Activated T-helper 2 cell treated with anti-CD3 and anti-CD28 coated beads, Interferon-gamma antibody, Interleukin-2, Interleukin-4, amounts not matched to agents 10 μg/mL and 5 μg/mL and 100 μg/mL, durations not matched to agents 14 hours and 24 hours and 36 hours (primary cell): ENCODE measurements at regions not wholly inside any gene's neighbourhood (a gene's known extent, or its start where the extent isn't known, plus 50 kb on each side); places are given as distances from the start of the nearest gene placed in this dataset.
"Not testable (repeated sequence)": the region's sequence is repeated elsewhere in the genome, so short reads cannot be mapped to it uniquely, and the experiment has no call there.

ENCODE experiments used
- DNase-seq: peaks from one replicate; pipeline ENCODE4 v3.0.0; 2021; ENCODE audit warnings: low spot score
- H3K27ac Mint-ChIP-seq: one replicate; pipeline ENCODE4 v1.8.0; 2021; ENCODE audit warnings: mixed read lengths
- H3K27me3 Mint-ChIP-seq: one replicate; pipeline ENCODE4 v1.8.0; 2021; ENCODE audit warnings: low read depth, mixed read lengths
- H3K36me3 Mint-ChIP-seq: one replicate; pipeline ENCODE4 v1.8.0; 2021; ENCODE audit warnings: low read depth, mixed read lengths
- H3K4me1 Mint-ChIP-seq: one replicate; pipeline ENCODE4 v1.8.0; 2021; ENCODE audit warnings: low read depth, mixed read lengths
- H3K4me3 Mint-ChIP-seq: one replicate; pipeline ENCODE4 v1.8.0; 2021; ENCODE audit warnings: low read depth, mild to moderate bottlenecking, moderate library complexity, mixed read lengths
- H3K9me3 Mint-ChIP-seq: one replicate; pipeline ENCODE4 v1.8.0; 2021; ENCODE audit warnings: mixed read lengths
- intact Hi-C: fragments of 100-400 bp; cut with micrococcal nuclease; formaldehyde crosslinking; loops from one replicate; pipeline ENCODE4 v1.15.1; 2023

DNA sequence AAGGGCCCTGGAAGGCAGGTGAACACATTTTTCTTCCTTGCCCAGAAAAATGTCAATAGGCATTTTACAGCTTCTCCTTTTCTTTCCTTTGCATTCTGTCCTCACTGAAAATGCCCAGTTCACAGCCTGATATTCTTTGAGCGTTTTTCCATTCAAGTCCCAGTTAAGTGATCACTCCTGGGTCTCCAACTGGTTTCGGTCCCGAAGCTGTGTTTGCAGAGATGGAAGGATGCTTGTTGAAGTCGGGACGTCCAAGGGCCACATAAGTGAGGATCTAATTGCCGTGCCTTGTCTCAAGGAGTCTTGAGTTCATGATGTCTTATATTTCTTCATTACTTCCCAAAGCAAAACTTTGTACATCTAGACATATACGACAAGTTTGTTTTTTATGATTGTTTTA, 208.7 kb upstream of the PRKCQ start:
- Mint-ChIP-seq H3K27me3 (peaks cover 17% of the 10 kb centered on the region), H3K9me3 (no peaks in the 10 kb centered on the region), H3K36me3 (no peaks in the 10 kb centered on the region), H3K4me3 (no peak overlapping the region), H3K27ac (no peak overlapping the region), H3K4me1 (no peaks in the 10 kb centered on the region)
- intact Hi-C loops, result no loop called here
- DNase-seq, result no peak

DNA sequence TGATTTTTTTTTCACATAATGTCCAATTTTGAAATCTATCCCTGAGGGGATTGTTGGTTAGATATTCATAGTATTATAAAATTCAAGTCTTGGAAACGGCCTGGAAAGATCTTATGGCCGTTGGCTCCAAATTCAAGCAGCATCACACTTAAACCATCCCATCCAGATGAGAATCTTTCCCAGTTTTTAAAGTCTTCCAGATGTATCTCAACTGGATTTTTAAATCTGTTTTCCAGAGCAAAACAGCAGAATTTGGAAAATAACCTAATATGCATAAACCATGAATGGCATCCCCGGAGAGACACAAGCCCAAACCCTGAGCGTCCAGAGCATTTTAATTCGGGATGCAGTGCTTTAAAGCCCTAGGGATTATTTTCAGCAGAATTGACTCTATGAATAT, 208.2 kb upstream of the PRKCQ start:
- H3K9me3 Mint-ChIP-seq, result no peaks in the 10 kb centered on the region
- intact Hi-C loops, result no loop called here
- H3K4me3 Mint-ChIP-seq, result no peak overlapping the region
- peaks cover 18% of the 10 kb centered on the region for H3K27me3 Mint-ChIP-seq
- H3K4me1 Mint-ChIP-seq, result no peaks in the 10 kb centered on the region
- no peak overlapping the region for H3K27ac Mint-ChIP-seq
- DNase-seq, result no peak
- H3K36me3 Mint-ChIP-seq, result no peaks in the 10 kb centered on the region

DNA sequence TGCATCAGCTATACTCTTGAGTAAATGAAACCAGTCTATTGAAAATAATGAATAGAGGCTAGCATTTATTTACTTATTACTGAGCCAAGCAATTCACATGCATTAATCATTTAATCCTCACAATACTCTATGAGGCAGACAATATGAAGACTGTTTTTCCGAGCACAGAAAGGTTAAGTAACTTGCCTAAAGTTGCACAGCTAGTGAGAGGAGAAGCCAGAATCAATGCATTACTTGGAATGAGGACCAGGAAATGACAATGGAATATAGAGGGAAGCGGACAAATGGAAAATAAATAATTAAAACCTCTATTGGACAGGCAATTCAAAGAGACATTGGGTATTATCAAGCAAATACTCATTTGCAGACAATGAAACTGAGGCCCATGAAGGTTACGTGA, 207.6 kb upstream of the PRKCQ start:
- no peaks in the 10 kb centered on the region for H3K36me3 Mint-ChIP-seq
- H3K4me3 Mint-ChIP-seq, result no peak overlapping the region
- H3K27ac Mint-ChIP-seq, result no peak overlapping the region
- no peak for DNase-seq
- no peaks in the 10 kb centered on the region for H3K9me3 Mint-ChIP-seq
- intact Hi-C loops, result no loop called here
- H3K27me3 Mint-ChIP-seq, result peaks cover 21% of the 10 kb centered on the region
- no peaks in the 10 kb centered on the region for H3K4me1 Mint-ChIP-seq

DNA sequence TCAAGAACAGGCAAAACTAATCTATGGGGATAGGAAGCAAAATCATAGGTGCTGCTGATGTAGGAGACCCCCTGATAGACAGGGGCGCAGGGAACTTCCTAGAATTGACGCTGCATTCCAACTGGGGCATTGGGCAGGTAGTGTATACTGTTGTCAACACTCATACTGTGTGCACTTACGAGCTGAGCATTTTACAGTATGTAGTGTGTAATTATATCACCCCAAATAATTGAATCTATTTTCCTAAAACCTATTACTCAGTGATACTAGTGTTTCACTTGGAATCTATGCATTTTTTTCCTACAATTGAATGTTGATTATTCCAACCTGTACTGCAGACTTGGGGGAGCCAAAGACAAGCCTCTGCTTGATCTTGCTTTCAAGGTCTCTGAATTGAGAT, 207.0 kb upstream of the PRKCQ start:
- H3K4me3 Mint-ChIP-seq, result no peak overlapping the region
- intact Hi-C loops, result no loop called here
- H3K9me3 Mint-ChIP-seq, result no peaks in the 10 kb centered on the region
- H3K27me3 Mint-ChIP-seq, result peaks cover 24% of the 10 kb centered on the region
- DNase-seq, result no peak
- no peak overlapping the region for H3K27ac Mint-ChIP-seq
- no peaks in the 10 kb centered on the region for H3K4me1 Mint-ChIP-seq
- H3K36me3 Mint-ChIP-seq, result no peaks in the 10 kb centered on the region

DNA sequence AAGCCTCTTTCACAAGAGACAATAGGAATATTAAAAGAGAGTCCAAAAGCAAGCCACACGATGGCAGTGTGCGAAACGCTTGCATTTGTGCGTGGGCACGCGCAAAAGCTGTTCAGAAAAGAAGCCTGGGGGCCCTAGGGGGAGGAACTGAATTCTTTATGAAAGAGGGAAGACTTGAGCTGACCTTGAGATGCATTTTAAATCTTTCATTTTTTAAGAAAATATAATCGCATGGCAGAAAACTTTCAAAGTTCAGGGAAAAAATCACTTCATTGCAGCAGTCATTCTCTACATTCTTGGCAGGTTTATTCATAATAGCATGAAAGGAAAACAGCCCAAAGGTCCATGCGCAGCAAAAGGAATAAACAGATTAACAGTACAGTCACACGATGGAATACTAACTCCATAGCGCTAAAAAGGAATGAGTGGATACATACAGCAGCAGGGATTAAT, 206.5 kb upstream of the PRKCQ start:
- Mint-ChIP-seq H3K27me3 (peaks cover 26% of the 10 kb centered on the region), H3K27ac (no peak overlapping the region), H3K4me1 (no peaks in the 10 kb centered on the region), H3K9me3 (no peaks in the 10 kb centered on the region), H3K4me3 (no peak overlapping the region), H3K36me3 (no peaks in the 10 kb centered on the region)
- intact Hi-C loops, result no loop called here
- no peak for DNase-seq

DNA sequence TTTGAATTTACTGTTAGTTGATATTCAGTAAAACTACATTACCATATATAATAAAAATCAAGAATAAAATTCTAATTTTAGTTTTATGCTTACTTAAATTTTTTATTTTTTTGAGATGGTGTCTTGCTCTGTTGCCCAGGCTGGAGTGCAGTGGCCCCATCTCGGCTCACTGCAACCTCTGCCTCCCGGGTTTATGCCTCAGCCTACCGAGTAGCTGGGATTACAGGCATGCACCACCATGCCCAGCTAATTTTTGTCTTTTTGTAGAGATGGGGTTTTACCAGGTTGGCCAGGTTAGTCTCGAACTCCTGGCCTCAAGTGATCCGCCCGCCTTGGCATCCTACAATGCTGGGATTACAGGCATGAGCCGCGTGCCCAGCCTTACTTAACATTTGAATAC, 204.4 kb upstream of the PRKCQ start:
- intact Hi-C loops, H3K27ac Mint-ChIP-seq, H3K4me3 Mint-ChIP-seq, H3K4me1 Mint-ChIP-seq, H3K9me3 Mint-ChIP-seq, DNase-seq, H3K36me3 Mint-ChIP-seq: not testable (repeated sequence)
- peaks cover 24% of the 10 kb centered on the region for H3K27me3 Mint-ChIP-seq

DNA sequence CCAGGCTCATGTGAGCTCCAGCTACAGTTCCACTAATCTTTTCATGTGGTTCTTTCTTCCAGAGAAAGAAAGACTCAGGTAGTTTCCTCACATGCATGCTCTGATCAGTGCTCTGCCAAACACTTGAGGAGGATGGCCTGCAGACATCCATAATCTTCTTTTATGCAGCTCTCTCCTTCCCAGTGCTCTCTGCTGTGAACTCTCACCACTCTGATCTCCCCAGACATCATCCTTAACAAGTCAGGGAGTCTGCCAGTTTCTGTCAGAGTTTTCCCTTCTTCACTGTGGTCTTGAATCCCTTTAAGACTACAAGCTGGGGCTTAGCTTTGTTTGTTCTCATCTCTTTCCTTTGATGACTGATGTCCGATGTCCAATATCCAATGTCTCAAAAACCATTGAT, 203.4 kb upstream of the PRKCQ start:
- no peaks in the 10 kb centered on the region for H3K36me3 Mint-ChIP-seq

DNA sequence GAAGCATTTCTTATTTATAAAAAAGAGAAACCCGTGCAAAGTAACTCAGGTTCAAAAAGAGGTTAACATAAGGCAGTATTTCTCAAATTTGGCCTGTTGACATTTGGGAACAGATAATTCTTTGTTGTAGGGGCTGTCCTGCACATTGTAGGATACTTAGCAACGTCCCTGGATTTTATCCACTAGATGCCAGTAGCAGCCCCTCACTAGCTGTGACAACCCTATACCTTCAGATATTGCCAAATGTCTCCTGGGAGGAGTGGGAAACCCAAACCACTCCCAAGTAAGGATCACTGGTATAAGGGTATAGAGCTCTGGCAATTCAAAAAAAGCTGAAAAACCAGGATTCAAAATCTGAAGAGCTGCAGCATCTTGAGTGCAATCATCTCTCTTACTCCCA, 202.3 kb upstream of the PRKCQ start:
- intact Hi-C loops, result no loop called here
- no peaks in the 10 kb centered on the region for H3K4me1 Mint-ChIP-seq
- no peaks in the 10 kb centered on the region for H3K9me3 Mint-ChIP-seq
- no peak overlapping the region for H3K4me3 Mint-ChIP-seq
- H3K27ac Mint-ChIP-seq, result no peak overlapping the region
- peaks cover 22% of the 10 kb centered on the region for H3K27me3 Mint-ChIP-seq
- DNase-seq, result no peak
- H3K36me3 Mint-ChIP-seq, result no peaks in the 10 kb centered on the region

More for the DNA sequence above, 203.4 kb upstream of the PRKCQ start:
- no peak overlapping the region for H3K4me3 Mint-ChIP-seq
- no peaks in the 10 kb centered on the region for H3K4me1 Mint-ChIP-seq
- H3K27me3 Mint-ChIP-seq, result peaks cover 24% of the 10 kb centered on the region
- no peak for DNase-seq
- H3K9me3 Mint-ChIP-seq, result no peaks in the 10 kb centered on the region
- H3K27ac Mint-ChIP-seq, result no peak overlapping the region
- intact Hi-C loops, result no loop called here

DNA sequence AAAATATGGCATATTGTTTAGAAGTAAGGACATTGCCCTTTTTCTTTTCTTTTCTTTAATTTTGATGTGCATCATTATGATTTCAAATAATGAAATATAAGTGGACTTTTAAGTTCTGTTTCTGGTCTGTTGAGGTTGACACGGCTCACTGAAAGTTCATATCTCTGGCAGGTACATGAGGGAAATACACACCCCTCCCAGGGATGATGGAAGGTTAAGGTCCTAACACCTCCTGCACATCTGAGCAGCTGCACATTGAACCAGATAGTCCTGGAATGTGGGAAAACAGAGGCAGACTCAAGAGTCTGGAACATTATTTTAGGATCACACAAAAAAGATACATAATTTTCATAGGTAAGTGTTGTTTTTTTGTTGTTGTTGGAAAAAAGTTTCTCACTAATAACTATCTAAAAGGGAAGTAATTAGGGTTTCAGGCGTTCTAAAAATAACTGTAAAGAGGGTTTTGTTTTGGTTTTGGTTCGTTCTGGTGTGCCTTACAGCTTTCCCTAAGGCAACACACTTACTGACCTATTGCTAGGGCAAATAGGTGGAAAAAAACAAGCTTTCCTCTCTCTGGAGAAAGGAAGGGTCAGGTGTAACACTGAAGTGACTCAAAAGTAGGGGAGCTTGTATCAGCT, 201.2 kb upstream of the PRKCQ start:
- Mint-ChIP-seq H3K4me1 (no peaks in the 10 kb centered on the region), H3K36me3 (no peaks in the 10 kb centered on the region), H3K9me3 (no peaks in the 10 kb centered on the region), H3K27me3 (peaks cover 25% of the 10 kb centered on the region), H3K4me3 (no peak overlapping the region), H3K27ac (no peak overlapping the region)
- DNase-seq, result no peak
- intact Hi-C loops, result no loop called here

DNA sequence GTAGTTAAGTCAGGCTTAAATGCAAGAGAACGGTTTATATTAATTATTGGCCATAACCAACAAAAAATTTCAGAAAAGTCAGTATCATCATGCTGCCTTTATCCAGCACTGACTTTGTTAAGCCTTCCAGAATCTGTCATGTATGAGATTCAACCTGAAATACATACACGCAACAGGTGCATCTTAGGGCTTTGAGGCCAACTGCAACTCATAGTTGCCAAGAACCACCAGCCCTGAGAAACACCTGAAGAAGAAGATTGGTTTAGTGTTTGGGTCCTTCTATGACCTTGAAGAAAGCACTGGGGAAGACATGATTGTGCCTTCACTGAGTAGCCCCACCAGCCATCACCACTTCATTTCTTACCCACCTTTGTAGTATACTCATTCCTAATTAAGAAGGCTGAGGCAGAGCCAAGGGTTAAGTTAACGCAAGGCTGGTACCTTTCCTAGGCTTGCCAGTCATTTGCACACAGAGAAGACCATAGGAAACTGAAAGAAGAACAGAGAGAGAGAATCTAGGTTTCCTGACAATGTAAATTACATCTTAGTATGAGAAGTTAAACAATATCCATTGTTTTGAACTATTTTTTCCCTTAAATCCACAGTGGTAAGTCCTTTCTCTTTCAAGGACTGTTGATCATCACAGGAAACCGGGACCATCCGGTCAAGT, 200.1 kb upstream of the PRKCQ start:
- Mint-ChIP-seq H3K36me3 (no peaks in the 10 kb centered on the region), H3K9me3 (no peaks in the 10 kb centered on the region), H3K4me3 (no peak overlapping the region), H3K4me1 (no peaks in the 10 kb centered on the region), H3K27ac (no peak overlapping the region), H3K27me3 (peaks cover 31% of the 10 kb centered on the region)
- intact Hi-C loops, result no loop called here
- no peak for DNase-seq

DNA sequence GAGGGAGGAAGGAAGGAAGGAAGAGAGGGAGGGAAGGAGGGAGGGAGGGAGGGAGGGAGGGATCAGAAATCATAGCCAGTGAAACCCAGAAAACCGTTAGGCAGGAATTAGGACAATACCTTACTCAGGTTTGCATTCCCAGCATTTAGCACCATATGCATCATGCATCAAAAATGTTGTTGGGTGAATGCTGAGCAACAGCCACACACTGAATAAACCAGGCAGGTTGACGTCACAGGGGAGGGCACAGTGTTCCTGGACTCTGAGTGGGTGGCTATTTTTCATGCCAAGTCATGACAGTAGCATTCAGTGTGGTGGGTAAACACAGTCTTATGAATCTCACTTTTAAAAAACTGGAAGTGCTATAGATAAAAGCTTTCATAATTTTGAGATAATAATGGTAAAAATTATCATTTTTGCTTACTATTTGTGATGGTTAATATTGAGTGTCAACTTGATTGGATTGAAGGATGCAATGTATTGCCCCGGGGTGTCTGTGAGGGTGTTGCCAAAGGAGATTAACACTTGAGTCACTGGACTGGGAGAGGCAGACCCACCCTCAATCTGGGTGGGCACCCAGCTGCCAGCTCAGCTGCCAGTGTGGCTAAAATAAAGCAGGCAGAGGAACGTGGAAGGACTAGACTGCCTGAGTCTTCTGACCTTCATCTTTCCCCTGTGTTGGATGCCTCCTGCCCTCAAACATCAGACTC, 199.1 kb upstream of the PRKCQ start:
- no peak overlapping the region for H3K27ac Mint-ChIP-seq
- no peak overlapping the region for H3K4me3 Mint-ChIP-seq
- intact Hi-C loops, result no loop called here
- H3K27me3 Mint-ChIP-seq, result peaks cover 36% of the 10 kb centered on the region
- no peaks in the 10 kb centered on the region for H3K4me1 Mint-ChIP-seq
- no peaks in the 10 kb centered on the region for H3K9me3 Mint-ChIP-seq
- H3K36me3 Mint-ChIP-seq, result no peaks in the 10 kb centered on the region
- DNase-seq, result no peak

DNA sequence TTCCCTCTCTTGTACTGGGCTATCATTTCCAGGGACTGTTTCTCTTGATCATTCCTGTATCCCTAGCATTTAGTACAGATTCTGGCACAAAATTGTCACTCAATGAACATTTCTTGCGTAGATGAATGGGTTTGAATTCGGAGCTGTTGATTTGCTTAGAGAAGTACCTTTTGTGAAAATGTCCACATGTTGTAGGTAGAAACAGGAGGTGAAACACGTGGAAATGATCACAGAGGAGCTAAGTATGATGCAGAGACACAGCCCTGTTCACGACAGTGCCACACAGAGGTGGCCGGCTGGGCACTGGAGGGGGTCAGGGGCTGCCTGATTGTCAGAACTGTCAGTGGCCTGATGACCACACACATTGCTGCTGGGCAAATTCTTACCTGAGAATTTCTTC, 196.1 kb upstream of the PRKCQ start:
- Mint-ChIP-seq H3K27me3 (peaks cover 27% of the 10 kb centered on the region), H3K4me1 (no peaks in the 10 kb centered on the region), H3K4me3 (no peak overlapping the region), H3K27ac (no peak overlapping the region), H3K9me3 (no peaks in the 10 kb centered on the region), H3K36me3 (no peaks in the 10 kb centered on the region)
- DNase-seq, result no peak
- intact Hi-C loops, result no loop called here

DNA sequence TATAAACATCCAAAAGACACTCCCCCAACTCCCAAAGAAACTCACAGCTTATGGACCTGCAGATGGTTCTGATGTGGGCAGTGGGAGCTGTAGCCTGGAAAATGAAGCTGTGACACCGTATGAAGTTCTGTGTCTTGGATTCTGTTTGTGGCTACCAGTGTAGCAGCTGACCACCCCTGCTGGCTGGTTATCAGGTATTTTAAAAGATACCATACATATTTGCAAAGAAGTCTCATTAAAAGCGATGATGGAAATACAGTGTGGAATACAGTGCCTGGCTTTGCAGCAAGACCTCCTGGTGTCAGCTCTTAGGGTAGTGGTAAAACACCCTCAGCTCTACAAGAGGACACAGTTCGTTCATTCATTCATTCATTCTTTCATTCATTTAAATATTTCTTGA, 194.3 kb upstream of the PRKCQ start:
- DNase-seq, result no peak
- H3K4me3 Mint-ChIP-seq, result no peak overlapping the region
- H3K27ac Mint-ChIP-seq, result no peak overlapping the region
- H3K36me3 Mint-ChIP-seq, result no peaks in the 10 kb centered on the region
- intact Hi-C loops, result no loop called here
- H3K9me3 Mint-ChIP-seq, result no peaks in the 10 kb centered on the region
- H3K27me3 Mint-ChIP-seq, result peaks cover 25% of the 10 kb centered on the region
- peaks cover 5% of the 10 kb centered on the region for H3K4me1 Mint-ChIP-seq
